NB4 (cell line): ENCODE measurements at regions not wholly inside any gene's neighbourhood (a gene's known extent, or its start where the extent isn't known, plus 50 kb on each side); places are given as distances from the start of the nearest gene placed in this dataset.

Experiments
- CTCF ChIP-seq: IDR thresholded peaks from one replicate; pipeline ENCODE4 v1.5.1; 2012; ENCODE audit warnings: low read depth, low read length
- MYC ChIP-seq: IDR thresholded peaks from 2 replicates; pipeline ENCODE4 v1.6.1; 2011; ENCODE audit warnings: low read depth, low read length
- POLR2A ChIP-seq: IDR thresholded peaks from 2 replicates; pipeline ENCODE4 v1.6.1; 2011; ENCODE audit warnings: mild to moderate bottlenecking; ENCODE audit not compliant: insufficient read length; ENCODE audit errors: extremely low read depth

- TF ChIP-seq CTCF, result no peak
- no peak for TF ChIP-seq POLR2A
- no peak for TF ChIP-seq MYC
Observed at GRCh38 chr3:67192466-67192865, 194.4 kb downstream of the KBTBD8 start.
